Epithelial cell of esophagus (primary cell): ENCODE measurements at regions not wholly inside any gene's neighbourhood (a gene's known extent, or its start where the extent isn't known, plus 50 kb on each side); places are given as distances from the start of the nearest gene placed in this dataset.
A peak's percentile ranks its signal among the peaks of the same experiment; 100 is the strongest.

Experiments used
- DNase-seq: peaks from one replicate; pipeline ENCODE4 v3.0.0; 2010; ENCODE audit warnings: low read depth
- H3K4me3 ChIP-seq: 2 replicates; pipeline ENCODE4 v1.5.1; 2011; ENCODE audit warnings: mild to moderate bottlenecking, low read length, control low read depth
- TF ChIP-seq, protein P1 (sequence below): IDR thresholded peaks from 2 replicates; pipeline ENCODE4 v1.5.1; 2011; ENCODE audit warnings: low read depth, mild to moderate bottlenecking, low read length, control low read depth, inconsistent platforms; ENCODE audit not compliant: insufficient read depth; ENCODE audit errors: missing control alignments

DNA sequence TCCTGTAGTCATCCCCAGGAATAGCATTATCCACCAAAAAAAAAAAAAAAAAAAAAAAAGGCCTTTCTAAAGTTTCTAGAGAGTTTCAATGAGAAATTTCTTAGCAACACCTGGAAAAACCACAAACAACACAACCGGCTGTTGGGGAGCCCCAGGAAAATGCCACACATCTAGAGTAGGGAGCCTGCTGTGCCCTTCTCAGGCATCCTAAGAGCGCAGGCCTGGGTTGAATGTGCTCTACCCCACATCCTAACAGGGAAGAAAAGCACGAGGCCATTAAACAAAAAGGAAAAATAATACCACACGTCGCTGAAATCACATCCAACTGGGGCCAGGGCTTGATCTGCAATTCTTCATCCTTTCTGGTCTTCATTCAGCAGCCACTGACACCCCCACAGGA lies 367.5 kb downstream of the TGFB2 start:
- TF ChIP-seq, protein P1, sequence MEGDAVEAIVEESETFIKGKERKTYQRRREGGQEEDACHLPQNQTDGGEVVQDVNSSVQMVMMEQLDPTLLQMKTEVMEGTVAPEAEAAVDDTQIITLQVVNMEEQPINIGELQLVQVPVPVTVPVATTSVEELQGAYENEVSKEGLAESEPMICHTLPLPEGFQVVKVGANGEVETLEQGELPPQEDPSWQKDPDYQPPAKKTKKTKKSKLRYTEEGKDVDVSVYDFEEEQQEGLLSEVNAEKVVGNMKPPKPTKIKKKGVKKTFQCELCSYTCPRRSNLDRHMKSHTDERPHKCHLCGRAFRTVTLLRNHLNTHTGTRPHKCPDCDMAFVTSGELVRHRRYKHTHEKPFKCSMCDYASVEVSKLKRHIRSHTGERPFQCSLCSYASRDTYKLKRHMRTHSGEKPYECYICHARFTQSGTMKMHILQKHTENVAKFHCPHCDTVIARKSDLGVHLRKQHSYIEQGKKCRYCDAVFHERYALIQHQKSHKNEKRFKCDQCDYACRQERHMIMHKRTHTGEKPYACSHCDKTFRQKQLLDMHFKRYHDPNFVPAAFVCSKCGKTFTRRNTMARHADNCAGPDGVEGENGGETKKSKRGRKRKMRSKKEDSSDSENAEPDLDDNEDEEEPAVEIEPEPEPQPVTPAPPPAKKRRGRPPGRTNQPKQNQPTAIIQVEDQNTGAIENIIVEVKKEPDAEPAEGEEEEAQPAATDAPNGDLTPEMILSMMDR = no peak
- DNase-seq = no peak
- no peak overlapping the region for H3K4me3 ChIP-seq

DNA sequence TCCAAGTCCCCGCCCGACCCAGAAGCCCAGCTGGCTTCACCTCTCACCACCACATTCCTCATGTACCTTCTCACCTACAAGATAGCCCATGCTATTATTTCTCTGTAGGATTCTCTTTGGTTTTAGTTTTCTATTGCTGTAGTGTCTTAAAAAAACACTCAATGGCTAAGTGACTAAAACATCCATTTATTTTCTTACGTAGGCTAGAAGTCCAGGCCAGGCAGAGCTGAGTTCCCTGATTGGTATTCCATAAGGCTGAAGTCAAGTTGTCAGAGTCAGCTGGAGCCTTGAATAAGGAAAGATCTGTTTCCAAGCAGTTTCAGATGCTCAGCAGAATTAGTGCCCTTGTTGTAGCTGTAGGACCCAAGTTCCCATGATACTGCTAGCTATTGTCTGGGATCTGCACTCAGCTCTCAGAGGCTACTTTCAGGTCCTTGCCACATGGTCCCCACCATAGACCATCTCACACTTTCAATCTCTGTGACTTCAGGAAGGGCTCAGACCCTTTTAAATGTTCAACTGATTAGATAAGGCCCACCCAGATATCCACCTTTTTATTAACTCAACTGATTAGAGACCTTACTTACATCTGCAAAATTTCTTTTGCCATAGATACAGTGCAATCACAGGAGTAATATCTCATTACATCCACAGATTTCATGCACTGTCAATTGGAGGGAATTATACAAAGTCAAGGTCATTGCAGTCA lies 371.0 kb downstream of the TGFB2 start:
- TF ChIP-seq, protein P1 = no peak
- no peak overlapping the region for H3K4me3 ChIP-seq
- DNase-seq = no peak

DNA sequence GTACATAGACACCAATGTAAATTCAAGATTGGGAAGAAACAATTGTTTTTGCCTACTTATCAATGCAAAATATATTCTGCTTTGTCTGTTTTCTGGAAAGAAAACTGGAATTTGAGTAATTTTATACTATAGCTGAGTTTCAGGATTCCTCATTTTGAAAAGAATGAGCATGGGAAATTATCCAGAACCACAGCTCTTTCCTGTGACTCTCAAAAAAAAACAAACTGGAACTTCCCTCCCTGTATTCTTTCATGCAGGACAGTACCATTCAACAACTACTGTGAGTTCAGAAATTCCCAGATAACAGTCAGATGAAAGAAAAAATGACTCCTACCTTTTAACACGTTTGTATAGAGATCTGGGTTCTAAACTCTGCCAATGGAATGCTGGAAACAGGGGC lies 372.4 kb downstream of the TGFB2 start:
- TF ChIP-seq, protein P1 = no peak
- no peak overlapping the region for H3K4me3 ChIP-seq
- no peak for DNase-seq

DNA sequence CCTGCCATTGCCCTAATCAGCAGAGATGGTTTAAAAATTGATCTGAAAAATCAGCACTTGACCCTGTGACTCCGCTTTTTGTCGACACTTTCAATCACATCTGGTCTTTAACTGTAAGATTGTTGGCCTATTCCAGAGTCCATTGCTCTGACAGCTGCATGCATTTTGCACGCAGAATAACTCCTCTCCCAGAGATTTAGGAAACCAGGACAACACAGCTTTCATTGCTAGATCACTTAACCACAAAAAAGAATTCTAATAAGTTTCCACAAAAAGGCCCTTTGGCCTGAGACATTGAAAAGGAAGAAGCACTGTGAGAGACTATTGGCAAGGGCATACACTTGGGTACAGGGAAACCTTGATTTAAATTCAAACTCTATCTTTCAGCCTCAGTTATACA lies 373.1 kb downstream of the TGFB2 start:
- H3K4me3 ChIP-seq = no peak overlapping the region
- TF ChIP-seq, protein P1 = no peak
- no peak for DNase-seq

DNA sequence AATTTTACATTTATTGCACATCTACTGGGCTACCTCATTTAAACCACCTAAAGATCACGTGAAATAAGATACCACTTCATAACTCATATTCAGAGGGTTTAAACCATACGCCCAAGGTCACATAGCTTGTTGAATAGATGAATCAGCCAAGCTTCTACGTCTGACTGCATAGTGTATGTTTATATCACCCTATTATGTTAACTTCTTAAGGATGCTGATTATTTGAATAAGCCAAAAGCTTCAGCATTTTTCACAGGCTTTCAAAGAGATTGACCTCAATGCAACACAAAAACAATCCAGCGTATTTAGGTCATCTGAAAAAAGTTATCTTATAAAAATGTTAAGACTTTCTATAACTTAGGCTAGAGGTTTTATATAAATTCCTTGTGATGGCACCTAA lies 373.8 kb downstream of the TGFB2 start:
- TF ChIP-seq, protein P1 = no peak
- DNase-seq = peak; percentile 7
- H3K4me3 ChIP-seq = no peak overlapping the region

DNA sequence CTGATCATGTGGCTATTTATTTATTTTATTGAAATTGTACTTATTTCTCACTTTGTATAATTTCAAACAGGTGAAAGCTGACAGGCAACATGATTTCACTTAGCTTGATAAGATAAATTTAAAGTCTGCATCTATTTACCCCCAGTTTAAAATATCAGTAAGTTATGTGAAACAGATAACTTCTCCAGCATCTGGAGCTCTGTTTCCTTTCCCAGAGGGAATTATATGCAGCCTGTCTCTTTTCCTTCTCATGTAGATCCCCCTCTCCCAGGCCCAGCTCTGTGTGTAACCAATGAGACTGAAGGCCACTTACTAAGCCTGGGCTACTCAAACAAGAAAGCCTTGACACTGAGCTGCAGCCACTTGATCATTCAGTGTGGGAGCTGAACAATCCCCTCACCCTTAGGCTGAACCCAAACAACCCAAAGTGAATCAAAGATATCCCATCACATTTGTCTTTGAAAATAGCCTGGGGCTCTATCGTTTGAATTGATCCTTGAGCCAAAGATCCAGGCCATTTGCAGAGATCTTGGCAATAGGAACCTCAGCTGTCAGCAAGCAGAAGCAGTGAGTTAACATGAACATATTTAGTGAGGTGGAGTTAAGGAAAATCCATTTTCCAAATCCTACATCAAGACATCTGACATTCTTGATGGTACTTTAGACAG lies 383.9 kb downstream of the TGFB2 start:
- no peak for DNase-seq
- TF ChIP-seq, protein P1 = no peak

More for the DNA sequence above, 383.9 kb downstream of the TGFB2 start:
- H3K4me3 ChIP-seq = no peak overlapping the region
